SU-DHL-6 (cell line): ENCODE measurements at regions not wholly inside any gene's neighbourhood (a gene's known extent, or its start where the extent isn't known, plus 50 kb on each side); places are given as distances from the start of the nearest gene placed in this dataset.

Experiments
- H2AFZ ChIP-seq: fragments of 200-600 bp; sonication (generic); 2 replicates; pipeline ENCODE4 v1.6.1; 2014; ENCODE audit warnings: low read depth, mild to moderate bottlenecking, moderate library complexity, mixed read lengths, antibody characterized with exemption, low read length; ENCODE audit not compliant: severe bottlenecking
- H3F3A ChIP-seq: fragments of 200-600 bp; shearing (Covaris generic); 2 replicates; pipeline ENCODE4 v1.6.0; 2016; ENCODE audit warnings: antibody characterized with exemption, mild to moderate bottlenecking; ENCODE audit not compliant: insufficient read depth
- H3K27ac ChIP-seq: fragments of 200-600 bp; sonication (generic); 2 replicates; pipeline ENCODE4 v1.5.1; 2016; ENCODE audit warnings: low read depth, mild to moderate bottlenecking, low read length, moderate library complexity, mixed read lengths
- H3K27me3 ChIP-seq: fragments of 200-600 bp; sonication (generic), shearing (Covaris generic); 2 replicates; pipeline ENCODE4 v1.6.0; 2014; ENCODE audit warnings: mild to moderate bottlenecking, low read length
- H3K36me3 ChIP-seq: fragments of 200-600 bp; sonication (generic); 2 replicates; pipeline ENCODE4 v1.6.1; 2014; ENCODE audit warnings: mild to moderate bottlenecking, low read length, mixed read lengths
- H3K4me2 ChIP-seq: fragments of 300-600, 200-600 bp; shearing (Covaris generic), sonication (generic); 2 replicates; pipeline ENCODE4 v1.6.0; 2014; ENCODE audit warnings: low read length, low read depth, mild to moderate bottlenecking; ENCODE audit not compliant: poor library complexity, severe bottlenecking
- H3K4me3 ChIP-seq: fragments of 200-600 bp; sonication (generic); 2 replicates; pipeline ENCODE4 v1.5.1; 2014; ENCODE audit warnings: antibody characterized with exemption, low read length, mild to moderate bottlenecking, mixed read lengths; ENCODE audit not compliant: insufficient read depth, poor library complexity, severe bottlenecking
- H3K79me2 ChIP-seq: fragments of 200-600 bp; sonication (generic); 2 replicates; pipeline ENCODE4 v1.6.1; 2014; ENCODE audit warnings: mild to moderate bottlenecking, low read length, moderate library complexity; ENCODE audit not compliant: insufficient read depth
- H3K9ac ChIP-seq: fragments of 200-600 bp; sonication (generic); 2 replicates; pipeline ENCODE4 v1.7.0; 2014; ENCODE audit warnings: mild to moderate bottlenecking, low read length
- H3K9me2 ChIP-seq: fragments of 200-600 bp; sonication (generic); replicated peaks from 2 replicates; pipeline ENCODE4 v1.6.1; 2014; ENCODE audit warnings: low read length; ENCODE audit not compliant: insufficient read depth
- H3K9me3 ChIP-seq: fragments of 200-600 bp; sonication (generic); 2 replicates; pipeline ENCODE4 v1.6.1; 2014; ENCODE audit warnings: low read length, mixed read lengths; ENCODE audit not compliant: insufficient read depth
- H4K20me1 ChIP-seq: fragments of 200-600 bp; sonication (generic); 2 replicates; pipeline ENCODE4 v1.6.1; 2014; ENCODE audit warnings: low read depth, mild to moderate bottlenecking, antibody characterized with exemption, low read length, moderate library complexity, mixed read lengths
- CTCF ChIP-seq: fragments of 200-600 bp; sonication (generic); IDR thresholded peaks from one replicate; pipeline ENCODE4 v1.5.1; 2017; ENCODE audit warnings: antibody characterized with exemption, mild to moderate bottlenecking, low read length, moderate library complexity; ENCODE audit not compliant: insufficient read depth, poor library complexity, severe bottlenecking
- EZH2phosphoT487 ChIP-seq: fragments of 200-600 bp; sonication (generic), shearing (Covaris generic); conservative IDR thresholded peaks from 2 replicates; pipeline ENCODE4 v1.6.1; 2018; ENCODE audit warnings: mild to moderate bottlenecking, antibody characterized with exemption, low read length, moderate library complexity, mixed read lengths

GRCh38 chr2:37793004-37793403, 121.6 kb upstream of the CDC42EP3 start:
- Histone ChIP-seq H3K79me2 (no peaks in the 10 kb centered on the region), H3K9me3 (peaks cover 6% of the 10 kb centered on the region; the same call in 1 of the 2 replicates), H4K20me1 (no peaks in the 10 kb centered on the region), H3K9me2 (no peaks in the 10 kb centered on the region), H3K9ac (no peak overlapping the region), H3F3A (no peaks in the 10 kb centered on the region), H2AFZ (no peak overlapping the region), H3K27me3 (no peaks in the 10 kb centered on the region), H3K27ac (no peak overlapping the region), H3K4me2 (no peak overlapping the region), H3K4me3 (no peak overlapping the region), H3K36me3 (no peaks in the 10 kb centered on the region)
- no peak for TF ChIP-seq CTCF
- no peak for TF ChIP-seq EZH2phosphoT487

GRCh38 chr2:37794717-37795116, 123.3 kb upstream of the CDC42EP3 start:
- Histone ChIP-seq H3K9ac (no peak overlapping the region), H3K4me2 (no peak overlapping the region), H3K27ac (no peak overlapping the region)

GRCh38 chr2:37795456-37795855, 124.0 kb upstream of the CDC42EP3 start:
- H3K27ac ChIP-seq: no peak overlapping the region
- no peaks in the 10 kb centered on the region for H4K20me1 ChIP-seq
- TF ChIP-seq EZH2phosphoT487 (no peak), CTCF (no peak)

More at GRCh38 chr2:37794717-37795116, 123.3 kb upstream of the CDC42EP3 start:
- H3K4me3 ChIP-seq: no peak overlapping the region
- no peaks in the 10 kb centered on the region for H3F3A ChIP-seq
- H3K9me2 ChIP-seq: no peaks in the 10 kb centered on the region
- H4K20me1 ChIP-seq: no peaks in the 10 kb centered on the region
- no peaks in the 10 kb centered on the region for H3K36me3 ChIP-seq
- no peaks in the 10 kb centered on the region for H3K9me3 ChIP-seq
- no peak for TF ChIP-seq EZH2phosphoT487
- H2AFZ ChIP-seq: no peak overlapping the region
- H3K27me3 ChIP-seq: no peaks in the 10 kb centered on the region
- no peaks in the 10 kb centered on the region for H3K79me2 ChIP-seq

GRCh38 chr2:37795938-37796337, 124.5 kb upstream of the CDC42EP3 start:
- Histone ChIP-seq H3F3A (no peaks in the 10 kb centered on the region), H3K27ac (no peak overlapping the region), H3K4me3 (no peak overlapping the region), H2AFZ (no peak overlapping the region), H3K36me3 (no peaks in the 10 kb centered on the region), H3K27me3 (no peaks in the 10 kb centered on the region), H3K9me3 (no peaks in the 10 kb centered on the region), H3K4me2 (no peak overlapping the region), H3K9me2 (no peaks in the 10 kb centered on the region), H4K20me1 (no peaks in the 10 kb centered on the region), H3K9ac (no peak overlapping the region), H3K79me2 (no peaks in the 10 kb centered on the region)
- no peak for TF ChIP-seq EZH2phosphoT487

More at GRCh38 chr2:37795456-37795855, 124.0 kb upstream of the CDC42EP3 start:
- no peak overlapping the region for H3K9ac ChIP-seq
- no peaks in the 10 kb centered on the region for H3F3A ChIP-seq
- no peak overlapping the region for H2AFZ ChIP-seq
- no peaks in the 10 kb centered on the region for H3K79me2 ChIP-seq
- H3K9me3 ChIP-seq: no peaks in the 10 kb centered on the region
- H3K9me2 ChIP-seq: no peaks in the 10 kb centered on the region
- no peak overlapping the region for H3K4me3 ChIP-seq
- no peaks in the 10 kb centered on the region for H3K36me3 ChIP-seq
- H3K4me2 ChIP-seq: no peak overlapping the region
- no peaks in the 10 kb centered on the region for H3K27me3 ChIP-seq
